BJ (cell line): ENCODE measurements at regions not wholly inside any gene's neighbourhood (a gene's known extent, or its start where the extent isn't known, plus 50 kb on each side); places are given as distances from the start of the nearest gene placed in this dataset.

ENCODE experiments used
- CTCF ChIA-PET: fragments of 350-600 bp; formaldehyde crosslinking; extraction: SDS; loops from one replicate; lab custom pipeline; 2021; ENCODE audit warnings: antibody characterized with exemption, inconsistent platforms; lab: Yijun Ruan, JAX
- POLR2A ChIA-PET: fragments of 300-600 bp; sonication (Branson Sonifier 250); formaldehyde crosslinking; extraction: SDS; loops from one replicate; lab custom pipeline; 2021; ENCODE audit warnings: antibody characterized with exemption; lab: Charles Lee
- DNase-seq: peaks from one replicate; pipeline ENCODE4 v3.0.0-alpha.2; 2011; ENCODE audit warnings: low read depth
- H3K27me3 ChIP-seq: 2 replicates; pipeline ENCODE4 v1.6.0; 2011; ENCODE audit warnings: low read length; ENCODE audit not compliant: control insufficient read depth, insufficient read depth
- H3K36me3 ChIP-seq: 2 replicates; pipeline ENCODE4 v1.5.1; 2011; ENCODE audit warnings: low read length; ENCODE audit not compliant: control insufficient read depth, insufficient read depth
- H3K4me3 ChIP-seq: 2 replicates; pipeline ENCODE4 v1.5.1; 2011; ENCODE audit warnings: low read depth, mild to moderate bottlenecking, control low read depth, low read length
- TF ChIP-seq, protein P1 (sequence below): IDR thresholded peaks from 2 replicates; pipeline ENCODE4 v1.5.1; 2011; ENCODE audit warnings: low read depth, mild to moderate bottlenecking, control low read depth, inconsistent platforms, low read length, moderate library complexity; ENCODE audit not compliant: insufficient read depth

DNA sequence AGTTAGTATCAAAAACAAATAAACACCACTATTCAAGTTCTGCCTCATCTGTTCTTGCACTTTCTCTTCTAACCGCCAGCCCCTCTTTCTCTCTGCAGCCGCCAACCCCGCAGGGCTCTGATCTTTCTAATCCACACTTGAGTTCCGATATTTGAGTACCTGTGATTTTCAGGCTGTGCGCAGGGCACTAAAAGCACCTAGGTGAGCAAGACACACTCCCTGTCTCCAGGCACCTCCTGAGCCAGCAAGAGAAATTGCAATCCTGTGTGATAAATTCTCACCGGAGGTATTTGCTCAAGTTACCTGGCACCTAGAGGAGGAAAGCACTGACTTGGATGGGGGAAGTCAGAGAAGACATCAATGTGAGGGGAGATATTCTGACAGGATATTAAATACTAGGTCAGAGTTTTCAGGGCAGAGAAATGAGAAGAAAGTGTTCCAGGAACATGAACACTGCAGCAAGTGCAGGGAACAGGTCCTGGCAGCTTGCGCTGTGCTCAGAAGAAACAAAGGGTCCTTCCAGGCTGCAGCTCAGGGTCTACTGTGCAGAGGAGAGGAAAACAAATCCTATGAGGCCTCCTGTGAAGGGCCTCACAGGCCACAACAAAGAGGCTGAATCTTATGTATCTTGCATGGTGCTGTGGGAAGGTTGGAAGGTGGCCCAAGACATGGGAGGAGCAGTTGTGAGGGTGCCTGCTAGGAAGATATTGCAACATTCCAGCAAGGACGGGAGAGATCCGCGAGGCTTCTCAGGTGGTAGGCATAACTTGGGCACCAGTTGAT, 568.7 kb upstream of the MGMT start:
- Histone ChIP-seq H3K36me3 (no peaks in the 10 kb centered on the region), H3K4me3 (no peak overlapping the region), H3K27me3 (no peaks in the 10 kb centered on the region)
- ChIA-PET CTCF (no interaction called here), POLR2A (no interaction called here)
- DNase-seq: no peak
- TF ChIP-seq, protein P1, sequence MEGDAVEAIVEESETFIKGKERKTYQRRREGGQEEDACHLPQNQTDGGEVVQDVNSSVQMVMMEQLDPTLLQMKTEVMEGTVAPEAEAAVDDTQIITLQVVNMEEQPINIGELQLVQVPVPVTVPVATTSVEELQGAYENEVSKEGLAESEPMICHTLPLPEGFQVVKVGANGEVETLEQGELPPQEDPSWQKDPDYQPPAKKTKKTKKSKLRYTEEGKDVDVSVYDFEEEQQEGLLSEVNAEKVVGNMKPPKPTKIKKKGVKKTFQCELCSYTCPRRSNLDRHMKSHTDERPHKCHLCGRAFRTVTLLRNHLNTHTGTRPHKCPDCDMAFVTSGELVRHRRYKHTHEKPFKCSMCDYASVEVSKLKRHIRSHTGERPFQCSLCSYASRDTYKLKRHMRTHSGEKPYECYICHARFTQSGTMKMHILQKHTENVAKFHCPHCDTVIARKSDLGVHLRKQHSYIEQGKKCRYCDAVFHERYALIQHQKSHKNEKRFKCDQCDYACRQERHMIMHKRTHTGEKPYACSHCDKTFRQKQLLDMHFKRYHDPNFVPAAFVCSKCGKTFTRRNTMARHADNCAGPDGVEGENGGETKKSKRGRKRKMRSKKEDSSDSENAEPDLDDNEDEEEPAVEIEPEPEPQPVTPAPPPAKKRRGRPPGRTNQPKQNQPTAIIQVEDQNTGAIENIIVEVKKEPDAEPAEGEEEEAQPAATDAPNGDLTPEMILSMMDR: no peak

DNA sequence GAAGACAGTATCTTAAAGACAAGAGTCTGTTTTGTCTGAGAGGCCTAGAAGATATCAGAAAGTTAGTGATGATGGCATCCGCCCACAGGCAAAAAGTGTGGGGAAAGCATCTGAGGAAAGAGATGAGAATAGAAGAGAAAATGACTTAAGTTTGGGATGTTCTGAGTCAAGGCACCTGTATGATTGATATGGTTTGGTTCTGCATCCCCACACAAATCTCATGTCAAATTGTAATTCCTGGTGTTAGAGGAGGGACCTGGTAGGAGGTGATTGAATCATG, 568.2 kb upstream of the MGMT start:
- POLR2A ChIA-PET: no interaction called here
- H3K4me3 ChIP-seq: no peak overlapping the region
- DNase-seq: no peak
- TF ChIP-seq, protein P1: no peak
- no peaks in the 10 kb centered on the region for H3K27me3 ChIP-seq
- H3K36me3 ChIP-seq: no peaks in the 10 kb centered on the region
- CTCF ChIA-PET: no interaction called here

DNA sequence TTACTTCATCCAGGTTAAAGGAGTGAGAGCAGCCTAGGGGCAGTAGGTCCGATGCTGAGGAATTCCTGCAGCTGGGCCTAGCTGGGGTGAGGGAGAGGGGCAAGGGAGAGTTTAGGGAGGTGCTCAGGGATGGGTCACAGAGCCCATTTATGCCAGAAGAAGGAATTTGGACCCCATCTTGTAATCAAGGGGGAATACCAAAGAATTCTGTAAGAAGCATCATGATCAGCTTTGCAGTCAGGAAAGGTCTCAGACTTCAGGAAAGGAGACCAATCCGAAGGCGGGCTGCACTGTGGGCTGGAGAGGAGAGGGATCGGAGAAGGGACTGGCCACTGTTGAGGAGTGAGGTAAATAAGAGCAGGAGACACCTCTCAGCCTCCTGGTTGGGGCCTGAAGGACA, 566.6 kb upstream of the MGMT start:
- TF ChIP-seq, protein P1: no peak
- Histone ChIP-seq H3K27me3 (no peaks in the 10 kb centered on the region), H3K4me3 (no peak overlapping the region), H3K36me3 (no peaks in the 10 kb centered on the region)
- no peak for DNase-seq
- POLR2A ChIA-PET: no interaction called here
- CTCF ChIA-PET: no interaction called here

DNA sequence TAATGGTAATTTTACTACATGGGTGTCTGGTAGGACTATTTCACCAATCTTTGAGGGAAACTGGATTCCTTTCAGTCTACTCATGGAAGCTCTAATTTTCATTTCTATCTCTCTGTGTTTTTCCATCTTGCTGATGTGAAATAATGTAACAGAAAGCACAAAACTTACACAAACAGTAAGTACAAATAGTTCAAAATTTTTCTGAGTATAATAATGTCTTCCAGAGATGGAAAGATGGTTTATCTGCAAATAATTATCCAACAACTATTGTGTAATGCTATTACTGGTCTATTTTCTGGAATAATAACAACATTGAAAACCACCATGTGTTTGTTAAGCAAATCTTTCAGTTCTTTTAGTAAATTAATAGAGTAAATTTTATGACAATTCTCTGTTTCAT, 565.8 kb upstream of the MGMT start:
- H3K36me3 ChIP-seq: no peaks in the 10 kb centered on the region
- ChIA-PET POLR2A (no interaction called here), CTCF (no interaction called here)
- no peak for DNase-seq
- H3K4me3 ChIP-seq: no peak overlapping the region
- no peaks in the 10 kb centered on the region for H3K27me3 ChIP-seq
- TF ChIP-seq, protein P1: no peak

DNA sequence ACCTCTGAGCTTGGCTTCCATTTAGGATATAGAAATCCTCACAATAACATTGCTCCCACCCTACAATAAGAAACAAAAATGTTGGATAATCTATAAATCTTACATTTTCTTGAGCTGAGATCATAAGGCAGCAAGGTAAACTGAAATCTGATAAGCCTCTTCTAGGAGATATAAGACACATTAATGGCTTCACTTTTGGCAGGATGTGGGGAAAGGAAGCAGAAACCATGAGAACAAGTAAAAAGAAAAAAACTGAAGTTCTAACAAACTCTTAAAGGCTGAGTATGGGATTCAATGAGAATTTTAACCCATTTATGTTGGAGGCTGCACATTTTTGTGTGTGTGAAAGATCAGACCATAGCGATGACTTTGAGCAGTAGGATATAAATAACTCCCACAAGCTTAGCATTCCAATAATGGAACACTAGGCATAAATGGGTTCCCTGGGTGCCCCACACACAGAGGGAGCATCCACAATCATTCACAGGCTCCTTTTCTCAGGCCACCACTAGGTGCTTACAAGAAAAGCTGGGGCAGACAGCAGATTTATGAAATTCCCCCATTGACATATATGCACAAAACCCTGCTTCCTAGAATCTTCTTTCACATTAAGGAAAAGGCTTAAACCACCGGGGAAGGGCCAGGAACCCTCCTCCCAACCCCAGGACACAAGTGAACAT, 564.9 kb upstream of the MGMT start:
- TF ChIP-seq, protein P1: no peak
- ChIA-PET CTCF (no interaction called here), POLR2A (no interaction called here)
- no peak for DNase-seq
- no peak overlapping the region for H3K4me3 ChIP-seq
- H3K36me3 ChIP-seq: no peaks in the 10 kb centered on the region
- no peaks in the 10 kb centered on the region for H3K27me3 ChIP-seq
